ENCODE measurements at regions not wholly inside any gene's neighbourhood (a gene's known extent, or its start where the extent isn't known, plus 50 kb on each side); places are given as distances from the start of the nearest gene placed in this dataset.

DNA sequence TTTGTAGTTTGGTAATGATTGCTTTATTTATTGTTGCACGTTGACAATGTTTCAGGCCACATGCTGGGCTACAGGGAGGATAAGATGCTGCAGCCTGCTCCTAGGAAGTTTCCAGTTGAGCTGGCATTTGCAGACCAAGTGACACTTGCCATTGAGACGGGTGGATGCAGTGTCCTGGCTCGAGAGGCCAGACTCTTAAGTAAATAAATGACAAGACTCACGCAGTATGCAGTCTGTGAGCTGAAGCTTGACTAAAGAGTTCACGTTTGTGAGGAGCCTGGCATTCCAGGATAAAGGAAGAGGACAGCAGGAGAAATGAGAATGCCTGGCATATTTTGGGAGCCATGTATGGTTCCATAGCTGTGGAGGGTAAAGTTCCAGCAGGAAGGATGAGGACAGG lies 105.8 kb downstream of the BAMBI start:
- peaks cover 0 to 13% (median 7%) of the 10 kb centered on the region in 5 experiments for H3K27me3 ChIP-seq (replicated peaks in 2 of 5; ENCODE audit: control insufficient read depth in 4 of 5, insufficient read depth in 5 of 5, low read length in 4 of 5)
- ChIA-PET CTCF (interaction anchor here (1.0 to 1.3 kb wide), 2 partner anchors 14 to 15 kb away, joined by 3 read pairs; no protein-coding TSS in a partner anchor), POLR2A (no interaction called here)
- H3K4me1 ChIP-seq (ENCODE audit: control extremely low read depth in 1 of 4, control insufficient read depth in 4 of 4, insufficient read depth in 4 of 4, low read length in 3 of 4): no peaks in the 10 kb centered on the region
- WGBS (ENCODE audit: insufficient coverage): 96% methylated on average over 4 of the region's 5 CpGs
- no peaks in the 10 kb centered on the region for H3K9me3 ChIP-seq (ENCODE audit: control extremely low read depth in 1 of 5, control insufficient read depth in 4 of 5, insufficient read depth in 2 of 5, low read depth in 1 of 5, low read length in 4 of 5)
- no peak overlapping the region for H3K4me3 ChIP-seq (ENCODE audit: control insufficient read depth in 1 of 7, extremely low read depth in 1 of 7, insufficient read depth in 4 of 7, low read depth in 2 of 7, low read length in 6 of 7)
- no peak for DNase-seq
- no peaks in the 10 kb centered on the region for H3K36me3 ChIP-seq (ENCODE audit: control insufficient read depth in 4 of 4, insufficient read depth in 4 of 4, low read length in 3 of 4)
- no peak overlapping the region for H3K27ac ChIP-seq (ENCODE audit: insufficient read depth in 1 of 2, low read depth in 1 of 2, low read length in 2 of 2, poor library complexity in 1 of 2, severe bottlenecking in 2 of 2)

DNA sequence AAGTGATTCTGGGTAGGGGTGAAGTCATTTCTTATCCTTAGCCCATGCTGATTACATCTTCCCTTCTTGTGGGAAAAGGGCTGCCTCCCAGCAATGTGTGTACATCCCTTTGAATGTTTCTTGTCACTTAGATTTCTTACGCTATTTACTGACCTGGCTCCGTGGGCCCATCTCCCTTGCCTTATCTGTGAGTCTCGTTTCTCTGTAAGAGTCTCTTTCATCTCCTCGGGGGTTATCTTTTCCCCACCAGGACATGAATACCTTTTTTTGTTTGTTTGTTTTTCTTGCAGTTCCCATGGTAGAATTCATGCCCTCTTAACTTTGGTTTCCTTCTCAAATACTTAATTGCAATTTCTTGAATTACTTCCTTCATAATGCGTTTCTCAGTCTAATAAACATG lies 107.7 kb downstream of the BAMBI start:
- Histone ChIP-seq H3K27me3 (replicated peaks in 2 of 5; ENCODE audit: control insufficient read depth in 4 of 5, insufficient read depth in 5 of 5, low read length in 4 of 5) (peaks cover 0 to 13% (median 6%) of the 10 kb centered on the region in 5 experiments), H3K36me3 (ENCODE audit: control insufficient read depth in 4 of 4, insufficient read depth in 4 of 4, low read length in 3 of 4) (no peaks in the 10 kb centered on the region), H3K4me1 (ENCODE audit: control extremely low read depth in 1 of 4, control insufficient read depth in 4 of 4, insufficient read depth in 4 of 4, low read length in 3 of 4) (no peaks in the 10 kb centered on the region), H3K9me3 (ENCODE audit: control extremely low read depth in 1 of 5, control insufficient read depth in 4 of 5, insufficient read depth in 2 of 5, low read depth in 1 of 5, low read length in 4 of 5) (no peaks in the 10 kb centered on the region), H3K4me3 (ENCODE audit: control insufficient read depth in 1 of 7, extremely low read depth in 1 of 7, insufficient read depth in 4 of 7, low read depth in 2 of 7, low read length in 6 of 7) (no peak overlapping the region), H3K27ac (ENCODE audit: insufficient read depth in 1 of 2, low read depth in 1 of 2, low read length in 2 of 2, poor library complexity in 1 of 2, severe bottlenecking in 2 of 2) (no peak overlapping the region)
- CTCF ChIA-PET: interaction anchor here (0.9 kb wide), 1 partner anchor 207 kb away, joined by 3 read pairs; no protein-coding TSS in a partner anchor
- no peak for DNase-seq
- WGBS (ENCODE audit: insufficient coverage): 94% methylated on average over 4 of the region's 5 CpGs
- POLR2A ChIA-PET: no interaction called here

DNA sequence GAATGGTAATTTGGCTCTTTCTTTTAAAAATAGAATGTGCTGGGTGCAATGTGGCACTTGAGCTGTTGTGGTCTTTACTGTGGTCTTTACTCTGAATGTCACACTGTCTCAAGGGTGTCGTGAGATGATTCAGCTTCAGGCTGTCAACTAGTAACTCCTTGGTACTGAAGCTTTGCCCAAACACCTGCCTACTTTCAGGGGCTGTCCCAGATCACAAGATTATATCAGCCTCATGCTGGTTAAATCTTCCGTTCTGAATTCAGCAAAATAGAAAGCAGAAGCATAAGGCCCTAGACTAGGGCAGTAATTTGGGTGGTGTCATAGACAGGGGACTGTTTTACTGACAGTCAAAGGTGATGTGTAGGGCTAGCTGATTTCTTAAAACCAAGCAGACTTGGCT lies 110.9 kb downstream of the BAMBI start:
- Histone ChIP-seq H3K4me3 (ENCODE audit: control insufficient read depth in 1 of 7, extremely low read depth in 1 of 7, insufficient read depth in 4 of 7, low read depth in 2 of 7, low read length in 6 of 7) (no peak overlapping the region), H3K36me3 (ENCODE audit: control insufficient read depth in 4 of 4, insufficient read depth in 4 of 4, low read length in 3 of 4) (no peaks in the 10 kb centered on the region), H3K9me3 (ENCODE audit: control extremely low read depth in 1 of 5, control insufficient read depth in 4 of 5, insufficient read depth in 2 of 5, low read depth in 1 of 5, low read length in 4 of 5) (no peaks in the 10 kb centered on the region), H3K27ac (ENCODE audit: insufficient read depth in 1 of 2, low read depth in 1 of 2, low read length in 2 of 2, poor library complexity in 1 of 2, severe bottlenecking in 2 of 2) (no peak overlapping the region), H3K4me1 (ENCODE audit: control extremely low read depth in 1 of 4, control insufficient read depth in 4 of 4, insufficient read depth in 4 of 4, low read length in 3 of 4) (no peaks in the 10 kb centered on the region), H3K27me3 (replicated peaks in 2 of 5; ENCODE audit: control insufficient read depth in 4 of 5, insufficient read depth in 5 of 5, low read length in 4 of 5) (peaks cover 0 to 14% (median 6%) of the 10 kb centered on the region in 5 experiments)
- ChIA-PET CTCF (no interaction called here), POLR2A (no interaction called here)
- WGBS (ENCODE audit: insufficient coverage): 66% methylated on average over 2 of the region's 2 CpGs
- DNase-seq: peak in 1 of 3 donors; percentile 4

DNA sequence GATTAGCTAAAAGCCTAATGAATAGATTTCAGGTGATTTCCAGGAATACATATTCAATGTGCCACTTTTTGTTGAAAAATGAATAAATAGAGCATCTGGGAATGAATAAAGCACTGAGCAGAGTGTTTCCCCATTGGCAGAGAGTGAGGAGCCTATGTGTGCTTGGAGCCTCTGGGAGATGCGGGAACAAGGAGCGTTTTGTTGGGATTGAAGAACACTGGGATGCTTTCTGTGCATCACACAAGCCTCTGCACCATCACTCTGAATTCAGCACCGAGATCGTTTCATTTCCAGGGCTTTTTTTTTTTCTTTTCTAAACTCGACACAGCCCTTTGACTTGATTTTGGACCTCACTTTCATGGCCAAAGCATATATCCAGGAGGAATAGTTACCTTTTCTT lies 111.4 kb downstream of the BAMBI start:
- no peak for DNase-seq
- no peak overlapping the region for H3K27ac ChIP-seq (ENCODE audit: insufficient read depth in 1 of 2, low read depth in 1 of 2, low read length in 2 of 2, poor library complexity in 1 of 2, severe bottlenecking in 2 of 2)
- H3K4me3 ChIP-seq (ENCODE audit: control insufficient read depth in 1 of 7, extremely low read depth in 1 of 7, insufficient read depth in 4 of 7, low read depth in 2 of 7, low read length in 6 of 7): no peak overlapping the region
- ChIA-PET POLR2A (no interaction called here), CTCF (no interaction called here)
- H3K4me1 ChIP-seq (ENCODE audit: control extremely low read depth in 1 of 4, control insufficient read depth in 4 of 4, insufficient read depth in 4 of 4, low read length in 3 of 4): no peaks in the 10 kb centered on the region
- WGBS (ENCODE audit: insufficient coverage): 93% methylated on average over 5 of the region's 5 CpGs
- no peaks in the 10 kb centered on the region for H3K36me3 ChIP-seq (ENCODE audit: control insufficient read depth in 4 of 4, insufficient read depth in 4 of 4, low read length in 3 of 4)
- no peaks in the 10 kb centered on the region for H3K9me3 ChIP-seq (ENCODE audit: control extremely low read depth in 1 of 5, control insufficient read depth in 4 of 5, insufficient read depth in 2 of 5, low read depth in 1 of 5, low read length in 4 of 5)
- H3K27me3 ChIP-seq (replicated peaks in 2 of 5; ENCODE audit: control insufficient read depth in 4 of 5, insufficient read depth in 5 of 5, low read length in 4 of 5): peaks cover 0 to 14% (median 6%) of the 10 kb centered on the region in 5 experiments

DNA sequence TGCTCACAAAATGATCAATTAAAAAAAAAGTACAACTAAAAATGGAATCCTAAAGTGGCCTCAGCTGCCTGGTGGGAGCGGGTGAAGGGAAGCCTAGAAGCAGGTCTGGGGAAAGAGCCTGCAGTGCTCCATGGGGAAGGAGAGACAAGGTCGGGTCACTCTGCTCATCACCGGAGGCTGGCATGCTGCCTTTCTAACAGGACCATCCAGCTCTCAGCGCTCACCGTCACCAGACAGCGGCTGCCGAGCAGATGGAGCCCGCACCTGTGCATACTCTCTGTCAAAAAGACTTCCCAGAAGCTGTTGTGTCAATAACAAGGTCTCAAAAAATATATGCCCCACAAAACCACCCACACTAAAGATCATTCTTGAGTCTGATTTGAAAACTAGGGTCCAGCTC lies 112.8 kb downstream of the BAMBI start:
- WGBS (ENCODE audit: insufficient coverage): 100% methylated on average over 8 of the region's 8 CpGs

DNA sequence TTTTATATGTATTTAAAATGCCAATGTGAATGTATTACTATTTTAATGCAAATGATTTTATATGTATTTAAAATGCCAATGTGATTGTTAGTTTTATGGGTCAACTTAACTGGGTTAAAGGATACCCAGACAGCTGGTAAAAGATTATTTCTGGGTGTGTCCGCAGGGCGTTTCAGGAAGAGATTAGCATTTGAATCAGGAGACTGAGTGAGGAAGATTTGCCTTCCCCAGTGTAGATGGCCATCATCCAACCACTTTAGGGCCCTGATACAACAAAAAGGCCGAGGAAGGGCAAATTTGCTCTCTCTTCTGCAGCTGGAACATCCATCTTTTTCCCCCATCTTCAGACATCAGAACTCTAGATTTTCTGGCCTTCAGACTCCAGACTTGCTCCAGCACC lies 116.2 kb downstream of the BAMBI start:
- H3K36me3 ChIP-seq (ENCODE audit: control insufficient read depth in 4 of 4, insufficient read depth in 4 of 4, low read length in 3 of 4): no peaks in the 10 kb centered on the region
- H3K27me3 ChIP-seq (replicated peaks in 2 of 5; ENCODE audit: control insufficient read depth in 4 of 5, insufficient read depth in 5 of 5, low read length in 4 of 5): peaks cover 0 to 8% (median 0%) of the 10 kb centered on the region in 5 experiments
- CTCF ChIA-PET: no interaction called here
- 100% methylated on average over 3 of the region's 3 CpGs for WGBS (ENCODE audit: insufficient coverage)
- no peak for DNase-seq
- POLR2A ChIA-PET: no interaction called here
- peaks cover 0 to 3% (median 0%) of the 10 kb centered on the region in 5 experiments for H3K9me3 ChIP-seq (ENCODE audit: control extremely low read depth in 1 of 5, control insufficient read depth in 4 of 5, insufficient read depth in 2 of 5, low read depth in 1 of 5, low read length in 4 of 5)
- H3K4me1 ChIP-seq (ENCODE audit: control extremely low read depth in 1 of 4, control insufficient read depth in 4 of 4, insufficient read depth in 4 of 4, low read length in 3 of 4): no peaks in the 10 kb centered on the region
- H3K27ac ChIP-seq (ENCODE audit: insufficient read depth in 1 of 2, low read depth in 1 of 2, low read length in 2 of 2, poor library complexity in 1 of 2, severe bottlenecking in 2 of 2): no peak overlapping the region
- H3K4me3 ChIP-seq (ENCODE audit: control insufficient read depth in 1 of 7, extremely low read depth in 1 of 7, insufficient read depth in 4 of 7, low read depth in 2 of 7, low read length in 6 of 7): no peak overlapping the region

More for the DNA sequence above, 112.8 kb downstream of the BAMBI start:
- Histone ChIP-seq H3K27me3 (replicated peaks in 2 of 5; ENCODE audit: control insufficient read depth in 4 of 5, insufficient read depth in 5 of 5, low read length in 4 of 5) (peaks cover 0 to 14% (median 4%) of the 10 kb centered on the region in 5 experiments), H3K36me3 (ENCODE audit: control insufficient read depth in 4 of 4, insufficient read depth in 4 of 4, low read length in 3 of 4) (no peaks in the 10 kb centered on the region), H3K4me3 (ENCODE audit: control insufficient read depth in 1 of 7, extremely low read depth in 1 of 7, insufficient read depth in 4 of 7, low read depth in 2 of 7, low read length in 6 of 7) (no peak overlapping the region), H3K9me3 (ENCODE audit: control extremely low read depth in 1 of 5, control insufficient read depth in 4 of 5, insufficient read depth in 2 of 5, low read depth in 1 of 5, low read length in 4 of 5) (no peaks in the 10 kb centered on the region), H3K27ac (ENCODE audit: insufficient read depth in 1 of 2, low read depth in 1 of 2, low read length in 2 of 2, poor library complexity in 1 of 2, severe bottlenecking in 2 of 2) (no peak overlapping the region), H3K4me1 (ENCODE audit: control extremely low read depth in 1 of 4, control insufficient read depth in 4 of 4, insufficient read depth in 4 of 4, low read length in 3 of 4) (no peaks in the 10 kb centered on the region)
- DNase-seq: no peak
- POLR2A ChIA-PET: no interaction called here
- CTCF ChIA-PET: no interaction called here

DNA sequence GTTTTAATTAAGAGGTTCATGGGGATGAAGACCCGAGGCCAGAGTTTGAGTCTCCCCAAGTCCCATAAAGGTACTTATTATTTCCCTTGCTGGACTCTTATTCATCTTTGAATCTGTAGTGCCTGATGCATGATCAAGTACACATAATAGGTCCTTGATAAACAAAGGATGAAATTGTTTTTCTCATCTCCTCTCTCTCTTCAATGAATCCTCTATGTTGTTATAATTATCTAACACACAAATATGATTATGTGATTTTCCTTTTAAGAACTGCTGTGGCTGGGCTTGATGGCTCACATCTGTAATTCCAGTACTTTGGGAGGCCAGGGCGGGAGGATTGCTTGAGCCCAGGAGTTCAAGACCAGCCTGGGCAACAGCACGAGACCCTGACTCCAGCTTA lies 117.7 kb downstream of the BAMBI start:
- peaks cover 0 to 3% (median 0%) of the 10 kb centered on the region in 5 experiments for H3K9me3 ChIP-seq (ENCODE audit: control extremely low read depth in 1 of 5, control insufficient read depth in 4 of 5, insufficient read depth in 2 of 5, low read depth in 1 of 5, low read length in 4 of 5)
- ChIA-PET POLR2A (no interaction called here), CTCF (no interaction called here)
- peaks cover 0 to 4% (median 0%) of the 10 kb centered on the region in 5 experiments for H3K27me3 ChIP-seq (replicated peaks in 2 of 5; ENCODE audit: control insufficient read depth in 4 of 5, insufficient read depth in 5 of 5, low read length in 4 of 5)
- H3K4me3 ChIP-seq (ENCODE audit: control insufficient read depth in 1 of 7, extremely low read depth in 1 of 7, insufficient read depth in 4 of 7, low read depth in 2 of 7, low read length in 6 of 7): no peak overlapping the region
- DNase-seq: no peak
- 100% methylated on average over 1 of the region's 3 CpGs for WGBS (ENCODE audit: insufficient coverage)
- no peaks in the 10 kb centered on the region for H3K36me3 ChIP-seq (ENCODE audit: control insufficient read depth in 4 of 4, insufficient read depth in 4 of 4, low read length in 3 of 4)
- H3K4me1 ChIP-seq (ENCODE audit: control extremely low read depth in 1 of 4, control insufficient read depth in 4 of 4, insufficient read depth in 4 of 4, low read length in 3 of 4): no peaks in the 10 kb centered on the region
- no peak overlapping the region for H3K27ac ChIP-seq (ENCODE audit: insufficient read depth in 1 of 2, low read depth in 1 of 2, low read length in 2 of 2, poor library complexity in 1 of 2, severe bottlenecking in 2 of 2)
